ENCODE measurements at regions not wholly inside any gene's neighbourhood (a gene's known extent, or its start where the extent isn't known, plus 50 kb on each side); places are given as distances from the start of the nearest gene placed in this dataset.

- no peak for DNase-seq (ENCODE audit: extremely low spot score)
- POLR2A ChIA-PET: no interaction called here
- TF ChIP-seq NFRKB (IDR thresholded peaks at IDR 0.05) (no peak), TARDBP (IDR thresholded peaks at IDR 0.05) (no peak), CTBP1 (IDR thresholded peaks at IDR 0.05; ENCODE audit: borderline replicate concordance) (no peak), ELF4 (IDR thresholded peaks at IDR 0.05) (no peak), PKNOX1 (IDR thresholded peaks at IDR 0.05) (no peak), ARNT (IDR thresholded peaks at IDR 0.05) (no peak), ZNF384 (IDR thresholded peaks at IDR 0.05) (no peak), L3MBTL2 (conservative IDR thresholded peaks at IDR 0.05) (no peak), FOXM1 (IDR thresholded peaks at IDR 0.05; ENCODE audit: borderline replicate concordance) (no peak), FOXA1 (IDR thresholded peaks at IDR 0.05) (no peak), SP1 (IDR thresholded peaks at IDR 0.05) (no peak), HDGF (IDR thresholded peaks at IDR 0.05; ENCODE audit: borderline replicate concordance) (no peak), FOXK2 (IDR thresholded peaks at IDR 0.05) (no peak), BHLHE40 (IDR thresholded peaks at IDR 0.05; ENCODE audit: borderline replicate concordance) (no peak), LEF1 (IDR thresholded peaks at IDR 0.05; ENCODE audit: borderline replicate concordance) (no peak)
- CTCF ChIA-PET: no interaction called here
Measured at GRCh38 chr4:135166661-135167060, 965.1 kb upstream of the PABPC4L start.

- CTCF ChIA-PET: no interaction called here
- no peak for DNase-seq (ENCODE audit: extremely low spot score)
- POLR2A ChIA-PET: no interaction called here
- TF ChIP-seq ARNT (IDR thresholded peaks at IDR 0.05) (no peak), HDGF (IDR thresholded peaks at IDR 0.05; ENCODE audit: borderline replicate concordance) (no peak), TARDBP (IDR thresholded peaks at IDR 0.05) (no peak), FOXM1 (IDR thresholded peaks at IDR 0.05; ENCODE audit: borderline replicate concordance) (no peak), FOXK2 (IDR thresholded peaks at IDR 0.05) (no peak), NFRKB (IDR thresholded peaks at IDR 0.05) (no peak), ELF4 (IDR thresholded peaks at IDR 0.05) (no peak), PKNOX1 (IDR thresholded peaks at IDR 0.05) (no peak), SP1 (IDR thresholded peaks at IDR 0.05) (no peak), LEF1 (IDR thresholded peaks at IDR 0.05; ENCODE audit: borderline replicate concordance) (no peak), ZNF384 (IDR thresholded peaks at IDR 0.05) (no peak), CTBP1 (IDR thresholded peaks at IDR 0.05; ENCODE audit: borderline replicate concordance) (no peak), BHLHE40 (IDR thresholded peaks at IDR 0.05; ENCODE audit: borderline replicate concordance) (no peak), SUZ12 (IDR thresholded peaks at IDR 0.05) (no peak), FOXA1 (IDR thresholded peaks at IDR 0.05) (no peak), L3MBTL2 (conservative IDR thresholded peaks at IDR 0.05) (no peak)
Measured at GRCh38 chr4:135164601-135165000, 963.0 kb upstream of the PABPC4L start.

- CTCF ChIA-PET: no interaction called here
- no peak for DNase-seq (ENCODE audit: extremely low spot score)
- POLR2A ChIA-PET: no interaction called here
- no peak for TF ChIP-seq L3MBTL2 (conservative IDR thresholded peaks at IDR 0.05)
- TF ChIP-seq HDGF (IDR thresholded peaks at IDR 0.05; ENCODE audit: borderline replicate concordance): no peak
- no peak for TF ChIP-seq ARNT (IDR thresholded peaks at IDR 0.05)
- no peak for TF ChIP-seq ELF4 (IDR thresholded peaks at IDR 0.05)
- no peak for TF ChIP-seq LEF1 (IDR thresholded peaks at IDR 0.05; ENCODE audit: borderline replicate concordance)
- TF ChIP-seq BHLHE40 (IDR thresholded peaks at IDR 0.05; ENCODE audit: borderline replicate concordance): no peak
- TF ChIP-seq PKNOX1 (IDR thresholded peaks at IDR 0.05): no peak
- no peak for TF ChIP-seq TARDBP (IDR thresholded peaks at IDR 0.05)
- TF ChIP-seq SP1 (IDR thresholded peaks at IDR 0.05): no peak
- TF ChIP-seq ZNF384 (IDR thresholded peaks at IDR 0.05): no peak
- TF ChIP-seq SUZ12 (IDR thresholded peaks at IDR 0.05): no peak
- no peak for TF ChIP-seq NFRKB (IDR thresholded peaks at IDR 0.05)
- no peak for TF ChIP-seq FOXK2 (IDR thresholded peaks at IDR 0.05)
- no peak for TF ChIP-seq FOXM1 (IDR thresholded peaks at IDR 0.05; ENCODE audit: borderline replicate concordance)
- no peak for TF ChIP-seq CTBP1 (IDR thresholded peaks at IDR 0.05; ENCODE audit: borderline replicate concordance)
- no peak for TF ChIP-seq FOXA1 (IDR thresholded peaks at IDR 0.05)
Measured at GRCh38 chr4:135144498-135144897, 942.9 kb upstream of the PABPC4L start.

GRCh38 chr4:135124196-135124595 is 922.6 kb upstream of the PABPC4L start:
- no peak for TF ChIP-seq ARNT (IDR thresholded peaks at IDR 0.05)
- TF ChIP-seq FOXM1 (IDR thresholded peaks at IDR 0.05; ENCODE audit: borderline replicate concordance): no peak
- no peak for TF ChIP-seq NFRKB (IDR thresholded peaks at IDR 0.05)
- no peak for TF ChIP-seq ELF4 (IDR thresholded peaks at IDR 0.05)
- no peak for TF ChIP-seq FOXA1 (IDR thresholded peaks at IDR 0.05)
- TF ChIP-seq FOXK2 (IDR thresholded peaks at IDR 0.05): no peak
- no peak for TF ChIP-seq L3MBTL2 (conservative IDR thresholded peaks at IDR 0.05)
- POLR2A ChIA-PET: no interaction called here
- DNase-seq (ENCODE audit: extremely low spot score): no peak
- CTCF ChIA-PET: no interaction called here

- CTCF ChIA-PET: no interaction called here
- TF ChIP-seq SP1 (IDR thresholded peaks at IDR 0.05) (no peak), TARDBP (IDR thresholded peaks at IDR 0.05) (no peak), ZNF384 (IDR thresholded peaks at IDR 0.05) (no peak), ARNT (IDR thresholded peaks at IDR 0.05) (no peak), PKNOX1 (IDR thresholded peaks at IDR 0.05) (no peak), BHLHE40 (IDR thresholded peaks at IDR 0.05; ENCODE audit: borderline replicate concordance) (no peak), FOXK2 (IDR thresholded peaks at IDR 0.05) (no peak), SUZ12 (IDR thresholded peaks at IDR 0.05) (no peak), CTBP1 (IDR thresholded peaks at IDR 0.05; ENCODE audit: borderline replicate concordance) (no peak)
- DNase-seq (ENCODE audit: extremely low spot score): no peak
- POLR2A ChIA-PET: no interaction called here
Measured at GRCh38 chr4:135123632-135124031, 922.0 kb upstream of the PABPC4L start.

- ChIA-PET POLR2A (no interaction called here), CTCF (interaction anchor here (0.6 kb wide), 1 partner anchor 1722 kb away, joined by 3 read pairs; no protein-coding TSS in a partner anchor)
- DNase-seq (ENCODE audit: extremely low spot score): no peak
- no peak for TF ChIP-seq FOXA1 (IDR thresholded peaks at IDR 0.05)
- no peak for TF ChIP-seq BHLHE40 (IDR thresholded peaks at IDR 0.05; ENCODE audit: borderline replicate concordance)
- no peak for TF ChIP-seq ARNT (IDR thresholded peaks at IDR 0.05)
- TF ChIP-seq FOXK2 (IDR thresholded peaks at IDR 0.05): no peak
- TF ChIP-seq HDGF (IDR thresholded peaks at IDR 0.05; ENCODE audit: borderline replicate concordance): no peak
- TF ChIP-seq SUZ12 (IDR thresholded peaks at IDR 0.05): no peak
- TF ChIP-seq CTBP1 (IDR thresholded peaks at IDR 0.05; ENCODE audit: borderline replicate concordance): no peak
- TF ChIP-seq TARDBP (IDR thresholded peaks at IDR 0.05): no peak
- no peak for TF ChIP-seq NFRKB (IDR thresholded peaks at IDR 0.05)
- no peak for TF ChIP-seq ELF4 (IDR thresholded peaks at IDR 0.05)
- no peak for TF ChIP-seq FOXM1 (IDR thresholded peaks at IDR 0.05; ENCODE audit: borderline replicate concordance)
- no peak for TF ChIP-seq L3MBTL2 (conservative IDR thresholded peaks at IDR 0.05)
- TF ChIP-seq ZNF384 (IDR thresholded peaks at IDR 0.05): no peak
- TF ChIP-seq SP1 (IDR thresholded peaks at IDR 0.05): no peak
- no peak for TF ChIP-seq PKNOX1 (IDR thresholded peaks at IDR 0.05)
Measured at GRCh38 chr4:135122457-135122856, 920.9 kb upstream of the PABPC4L start.
